GM23338 (cell line): ENCODE measurements at regions not wholly inside any gene's neighbourhood (a gene's known extent, or its start where the extent isn't known, plus 50 kb on each side); places are given as distances from the start of the nearest gene placed in this dataset.

ENCODE experiments used
- ATAC-seq: fragments of 200-7000 bp; cut with Tn5 transposase; 3 replicates; pipeline ENCODE4 v1.9.1; 2020
- DNase-seq: peaks from one replicate; pipeline ENCODE4 v3.0.0-alpha.2; 2015; ENCODE audit warnings: low spot score
- H2AFZ ChIP-seq: fragments of 200-600 bp; sonication (generic); 2 replicates; pipeline ENCODE4 v1.8.0; 2016; ENCODE audit warnings: antibody characterized with exemption, mild to moderate bottlenecking, moderate library complexity
- H3F3A ChIP-seq: fragments of 200-600 bp; sonication (generic); replicated peaks from 2 replicates; pipeline ENCODE4 v1.8.0; 2017; ENCODE audit warnings: antibody characterized with exemption, mixed run types, low read depth
- H3K27ac ChIP-seq: fragments of 200-600 bp; sonication (generic); 2 replicates; pipeline ENCODE4 v1.6.1; 2016; ENCODE audit warnings: low read depth
- H3K27me3 ChIP-seq: fragments of 200-600 bp; sonication (generic); 2 replicates; pipeline ENCODE4 v1.8.0; 2016; ENCODE audit warnings: mild to moderate bottlenecking, mixed run types, moderate library complexity; ENCODE audit not compliant: insufficient read depth
- H3K36me3 ChIP-seq: fragments of 200-600 bp; sonication (generic); 2 replicates; pipeline ENCODE4 v1.8.0; 2016; ENCODE audit warnings: mild to moderate bottlenecking; ENCODE audit not compliant: insufficient read depth
- H3K4me1 ChIP-seq: fragments of 200-600 bp; sonication (generic); 2 replicates; pipeline ENCODE4 v1.8.0; 2016; ENCODE audit warnings: mild to moderate bottlenecking, moderate library complexity; ENCODE audit not compliant: insufficient read depth
- H3K4me2 ChIP-seq: fragments of 200-600 bp; sonication (generic); 2 replicates; pipeline ENCODE4 v1.7.1; 2017; ENCODE audit warnings: mixed run types
- H3K4me3 ChIP-seq: fragments of 200-600 bp; sonication (generic); 2 replicates; pipeline ENCODE4 v1.6.1; 2016; ENCODE audit warnings: mixed run types
- H3K79me2 ChIP-seq: fragments of 200-600 bp; sonication (generic); replicated peaks from 2 replicates; pipeline ENCODE4 v1.8.0; 2017; ENCODE audit warnings: mild to moderate bottlenecking; ENCODE audit not compliant: insufficient read depth
- H3K9me2 ChIP-seq: fragments of 200-600 bp; sonication (generic); 2 replicates; pipeline ENCODE4 v1.8.0; 2017; ENCODE audit not compliant: insufficient read depth
- H4K20me1 ChIP-seq: fragments of 200-600 bp; sonication (generic); replicated peaks from 2 replicates; pipeline ENCODE4 v1.8.0; 2017; ENCODE audit warnings: mild to moderate bottlenecking; ENCODE audit not compliant: insufficient read depth
- H3K27ac Mint-ChIP-seq: 2 replicates; pipeline ENCODE4 v1.8.0; 2020; ENCODE audit warnings: inconsistent platforms, mild to moderate bottlenecking, moderate library complexity, mixed read lengths
- H3K27me3 Mint-ChIP-seq: 3 replicates; pipeline ENCODE4 v1.8.0; 2022; ENCODE audit warnings: low read depth, mild to moderate bottlenecking, moderate library complexity, mixed read lengths, inconsistent platforms; ENCODE audit not compliant: insufficient read depth, poor library complexity
- H3K36me3 Mint-ChIP-seq: 3 replicates; pipeline ENCODE4 v1.8.0; 2021; ENCODE audit warnings: low read depth, mild to moderate bottlenecking, inconsistent platforms, moderate library complexity, mixed read lengths
- H3K4me1 Mint-ChIP-seq: 3 replicates; pipeline ENCODE4 v1.8.0; 2020; ENCODE audit warnings: mild to moderate bottlenecking, inconsistent platforms, mixed read lengths
- H3K4me3 Mint-ChIP-seq: 3 replicates; pipeline ENCODE4 v1.8.0; 2021; ENCODE audit warnings: moderate library complexity, mild to moderate bottlenecking, inconsistent platforms, mixed read lengths
- H3K9me3 Mint-ChIP-seq: 3 replicates; pipeline ENCODE4 v1.8.0; 2020; ENCODE audit warnings: moderate library complexity, mild to moderate bottlenecking, inconsistent platforms, mixed read lengths
- CREB1 ChIP-seq: fragments of 250-450 bp; sonication (Bioruptor Pico); IDR thresholded peaks from 2 replicates; pipeline ENCODE4 v1.5.0; 2020; ENCODE audit warnings: low read depth, mild to moderate bottlenecking, moderate library complexity
- EZH2 ChIP-seq: fragments of 200-600 bp; sonication (generic); IDR thresholded peaks from one replicate; pipeline ENCODE4 v1.8.0; 2017; ENCODE audit warnings: antibody characterized with exemption, mild to moderate bottlenecking, low read depth; ENCODE audit not compliant: unreplicated experiment
- EZH2phosphoT487 ChIP-seq: fragments of 200-600 bp; sonication (generic); IDR thresholded peaks from one replicate; pipeline ENCODE4 v1.8.1; 2018; ENCODE audit warnings: antibody characterized with exemption; ENCODE audit not compliant: unreplicated experiment
- JUNB ChIP-seq: IDR thresholded peaks from one replicate; pipeline ENCODE4 v1.6.1; 2016; ENCODE audit warnings: antibody characterized with exemption; ENCODE audit not compliant: unreplicated experiment
- NANOG ChIP-seq: IDR thresholded peaks from 2 replicates; pipeline ENCODE4 v1.6.1; 2016; ENCODE audit warnings: antibody characterized with exemption, borderline replicate concordance
- POLR2AphosphoS5 ChIP-seq: IDR thresholded peaks from 2 replicates; pipeline ENCODE4 v1.6.1; 2016; ENCODE audit warnings: antibody characterized with exemption, low read depth
- REST ChIP-seq: IDR thresholded peaks from one replicate; pipeline ENCODE4 v1.6.1; 2018; ENCODE audit warnings: antibody characterized with exemption; ENCODE audit not compliant: unreplicated experiment
- STAT1 ChIP-seq: IDR thresholded peaks from one replicate; pipeline ENCODE4 v1.6.1; 2016; ENCODE audit warnings: antibody characterized with exemption; ENCODE audit not compliant: unreplicated experiment
- ZNF114 ChIP-seq: fragments of 250-450 bp; sonication (Bioruptor Pico); IDR thresholded peaks from 2 replicates; pipeline ENCODE4 v1.5.0; 2020; ENCODE audit warnings: mild to moderate bottlenecking, moderate library complexity
- ZNF331 ChIP-seq: fragments of 250-450 bp; sonication (Bioruptor Pico); IDR thresholded peaks from 2 replicates; pipeline ENCODE4 v1.5.0; 2020; ENCODE audit warnings: low read depth, mild to moderate bottlenecking, moderate library complexity
- ZNF462 ChIP-seq: fragments of 250-450 bp; sonication (Bioruptor Pico); IDR thresholded peaks from 2 replicates; pipeline ENCODE4 v1.5.0; 2020; ENCODE audit warnings: mild to moderate bottlenecking, moderate library complexity
- TF ChIP-seq, protein P1 (sequence below): IDR thresholded peaks from 2 replicates; pipeline ENCODE4 v1.6.1; 2016; ENCODE audit warnings: antibody characterized with exemption
- TF ChIP-seq, protein P2 (sequence below), 2 experiments: fragments of 200-600 bp in 1 of 2; sonication (generic) in 1 of 2; conservative IDR thresholded peaks; 2 replicates each; pipeline versions ENCODE4 v1.5.1 to v1.6.1; 2016 to 2017; ENCODE audit warnings: antibody characterized with exemption in 2 of 2, low read depth in 2 of 2, mild to moderate bottlenecking in 2 of 2, moderate library complexity in 1 of 2

GRCh38 chr4:126344472-126344871 is 1029.7 kb downstream of the FAT4 start:
- Histone ChIP-seq H3K4me1 (no peaks in the 10 kb centered on the region), H2AFZ (no peak overlapping the region), H3K27me3 (no peaks in the 10 kb centered on the region), H3K36me3 (no peaks in the 10 kb centered on the region), H4K20me1 (no peaks in the 10 kb centered on the region), H3K27ac (no peak overlapping the region), H3K4me2 (no peak overlapping the region), H3K79me2 (no peaks in the 10 kb centered on the region), H3K4me3 (no peak overlapping the region), H3F3A (no peaks in the 10 kb centered on the region), H3K9me2 (no peaks in the 10 kb centered on the region)
- no peak overlapping the region for H3K4me3 Mint-ChIP-seq
- ATAC-seq (no peak), DNase-seq (no peak)
- H3K36me3 Mint-ChIP-seq = no peaks in the 10 kb centered on the region
- H3K4me1 Mint-ChIP-seq = no peaks in the 10 kb centered on the region
- H3K27ac Mint-ChIP-seq = no peak overlapping the region
- no peaks in the 10 kb centered on the region for H3K9me3 Mint-ChIP-seq
- no peak for TF ChIP-seq STAT1
- TF ChIP-seq, protein P1, sequence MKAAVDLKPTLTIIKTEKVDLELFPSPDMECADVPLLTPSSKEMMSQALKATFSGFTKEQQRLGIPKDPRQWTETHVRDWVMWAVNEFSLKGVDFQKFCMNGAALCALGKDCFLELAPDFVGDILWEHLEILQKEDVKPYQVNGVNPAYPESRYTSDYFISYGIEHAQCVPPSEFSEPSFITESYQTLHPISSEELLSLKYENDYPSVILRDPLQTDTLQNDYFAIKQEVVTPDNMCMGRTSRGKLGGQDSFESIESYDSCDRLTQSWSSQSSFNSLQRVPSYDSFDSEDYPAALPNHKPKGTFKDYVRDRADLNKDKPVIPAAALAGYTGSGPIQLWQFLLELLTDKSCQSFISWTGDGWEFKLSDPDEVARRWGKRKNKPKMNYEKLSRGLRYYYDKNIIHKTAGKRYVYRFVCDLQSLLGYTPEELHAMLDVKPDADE = no peak
- TF ChIP-seq ZNF331 (CRISPR knock-in tag) = no peak
- no peak for TF ChIP-seq EZH2phosphoT487
- TF ChIP-seq ZNF462 (CRISPR knock-in tag) = no peak
- no peak for TF ChIP-seq REST
- TF ChIP-seq, protein P2, sequence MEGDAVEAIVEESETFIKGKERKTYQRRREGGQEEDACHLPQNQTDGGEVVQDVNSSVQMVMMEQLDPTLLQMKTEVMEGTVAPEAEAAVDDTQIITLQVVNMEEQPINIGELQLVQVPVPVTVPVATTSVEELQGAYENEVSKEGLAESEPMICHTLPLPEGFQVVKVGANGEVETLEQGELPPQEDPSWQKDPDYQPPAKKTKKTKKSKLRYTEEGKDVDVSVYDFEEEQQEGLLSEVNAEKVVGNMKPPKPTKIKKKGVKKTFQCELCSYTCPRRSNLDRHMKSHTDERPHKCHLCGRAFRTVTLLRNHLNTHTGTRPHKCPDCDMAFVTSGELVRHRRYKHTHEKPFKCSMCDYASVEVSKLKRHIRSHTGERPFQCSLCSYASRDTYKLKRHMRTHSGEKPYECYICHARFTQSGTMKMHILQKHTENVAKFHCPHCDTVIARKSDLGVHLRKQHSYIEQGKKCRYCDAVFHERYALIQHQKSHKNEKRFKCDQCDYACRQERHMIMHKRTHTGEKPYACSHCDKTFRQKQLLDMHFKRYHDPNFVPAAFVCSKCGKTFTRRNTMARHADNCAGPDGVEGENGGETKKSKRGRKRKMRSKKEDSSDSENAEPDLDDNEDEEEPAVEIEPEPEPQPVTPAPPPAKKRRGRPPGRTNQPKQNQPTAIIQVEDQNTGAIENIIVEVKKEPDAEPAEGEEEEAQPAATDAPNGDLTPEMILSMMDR (conservative IDR thresholded peaks at IDR 0.05; ENCODE audit: low read depth in 2 of 2) = no peak
- no peak for TF ChIP-seq CREB1
- no peak for TF ChIP-seq NANOG
- TF ChIP-seq EZH2 = no peak
- TF ChIP-seq JUNB = no peak
- TF ChIP-seq ZNF114 (CRISPR knock-in tag) = no peak
- TF ChIP-seq POLR2AphosphoS5 = no peak
- no peaks in the 10 kb centered on the region for H3K27me3 Mint-ChIP-seq
